Neural cell (in vitro differentiated cells): ENCODE measurements at regions not wholly inside any gene's neighbourhood (a gene's known extent, or its start where the extent isn't known, plus 50 kb on each side); places are given as distances from the start of the nearest gene placed in this dataset.

Experiments used
- H2AFZ ChIP-seq: fragments of 200-600, 300-800 bp; sonication (generic), shearing (Covaris generic); 2 replicates; pipeline ENCODE4 v1.6.0; 2014; ENCODE audit warnings: low read depth, mild to moderate bottlenecking, antibody characterized with exemption, low read length, moderate library complexity
- H3F3A ChIP-seq: fragments of 200-600 bp; shearing (Covaris generic); 2 replicates; pipeline ENCODE4 v1.6.1; 2016; ENCODE audit warnings: mild to moderate bottlenecking, moderate library complexity, mixed read lengths, antibody characterized with exemption, low read length; ENCODE audit not compliant: insufficient read depth, poor library complexity, severe bottlenecking
- H3K27ac ChIP-seq: fragments of 200-600, 300-800 bp; sonication (generic), shearing (Covaris generic); 2 replicates; pipeline ENCODE4 v1.5.1; 2014; ENCODE audit warnings: mild to moderate bottlenecking, low read length, moderate library complexity
- H3K27me3 ChIP-seq: fragments of 300-800, 200-600 bp; sonication (generic), shearing (Covaris generic); 2 replicates; pipeline ENCODE4 v1.6.0; 2014; ENCODE audit warnings: mild to moderate bottlenecking, low read depth, low read length, moderate library complexity; ENCODE audit not compliant: insufficient read depth
- H3K36me3 ChIP-seq: fragments of 300-800, 200-600 bp; sonication (generic), shearing (Covaris generic); 2 replicates; pipeline ENCODE4 v1.5.1; 2014; ENCODE audit warnings: mild to moderate bottlenecking, antibody characterized with exemption, low read length, moderate library complexity; ENCODE audit not compliant: insufficient read depth
- H3K4me2 ChIP-seq: fragments of 300-800, 200-600 bp; sonication (generic), shearing (Covaris generic); 2 replicates; pipeline ENCODE4 v1.6.0; 2014; ENCODE audit warnings: mild to moderate bottlenecking, low read length
- H3K4me3 ChIP-seq: fragments of 300-800, 200-600 bp; sonication (generic), shearing (Covaris generic); 2 replicates; pipeline ENCODE4 v1.5.1; 2014; ENCODE audit warnings: mild to moderate bottlenecking, low read length, moderate library complexity
- H3K79me2 ChIP-seq: fragments of 200-600 bp; shearing (Covaris generic); replicated peaks from 2 replicates; pipeline ENCODE4 v1.6.0; 2014; ENCODE audit warnings: mild to moderate bottlenecking, low read length, moderate library complexity; ENCODE audit not compliant: insufficient read depth
- H3K9ac ChIP-seq: fragments of 300-800, 200-600 bp; sonication (generic), shearing (Covaris generic); 2 replicates; pipeline ENCODE4 v1.6.1; 2016; ENCODE audit warnings: mild to moderate bottlenecking, low read length, mixed read lengths
- H3K9me2 ChIP-seq: fragments of 200-600 bp; shearing (Covaris generic); 2 replicates; pipeline ENCODE4 v1.6.1; 2016; ENCODE audit warnings: mild to moderate bottlenecking, low read length, mixed read lengths; ENCODE audit not compliant: insufficient read depth
- H3K9me3 ChIP-seq: fragments of 200-600, 300-800 bp; sonication (generic), shearing (Covaris generic); 2 replicates; pipeline ENCODE4 v1.6.1; 2016; ENCODE audit warnings: mild to moderate bottlenecking, mixed run types, low read length, moderate library complexity, mixed read lengths
- H4K20me1 ChIP-seq: fragments of 200-600 bp; shearing (Covaris generic); 2 replicates; pipeline ENCODE4 v1.6.1; 2016; ENCODE audit warnings: mild to moderate bottlenecking, mixed run types; ENCODE audit not compliant: insufficient read depth
- EP300 ChIP-seq: fragments of 450-650 bp; conservative IDR thresholded peaks from 2 replicates; pipeline ENCODE4 v1.6.1; 2014; ENCODE audit warnings: antibody characterized with exemption, mild to moderate bottlenecking, moderate library complexity; ENCODE audit not compliant: poor library complexity, severe bottlenecking
- EZH2 ChIP-seq: fragments of 200-600, 300-800 bp; shearing (Covaris generic), sonication (generic); IDR thresholded peaks from 2 replicates; pipeline ENCODE4 v1.6.1; 2014; ENCODE audit warnings: antibody characterized with exemption, low read length, borderline replicate concordance, mild to moderate bottlenecking; ENCODE audit not compliant: insufficient read depth, poor library complexity, severe bottlenecking
- MXI1 ChIP-seq: fragments of 450-650 bp; conservative IDR thresholded peaks from 2 replicates; pipeline ENCODE4 v1.6.1; 2014; ENCODE audit warnings: antibody characterized with exemption, mild to moderate bottlenecking; ENCODE audit not compliant: poor library complexity, severe bottlenecking
- POLR2AphosphoS5 ChIP-seq: IDR thresholded peaks from 2 replicates; pipeline ENCODE4 v1.6.1; 2012
- RAD21 ChIP-seq: fragments of 450-650 bp; conservative IDR thresholded peaks from 2 replicates; pipeline ENCODE4 v1.6.1; 2014; ENCODE audit warnings: antibody characterized with exemption, mild to moderate bottlenecking, moderate library complexity
- SMC3 ChIP-seq: fragments of 450-650 bp; conservative IDR thresholded peaks from 2 replicates; pipeline ENCODE4 v1.6.1; 2014; ENCODE audit warnings: antibody characterized with exemption, mild to moderate bottlenecking, moderate library complexity; ENCODE audit not compliant: poor library complexity
- TAF1 ChIP-seq: IDR thresholded peaks from 2 replicates; pipeline ENCODE4 v1.6.1; 2012; ENCODE audit warnings: low read depth
- TF ChIP-seq, protein P1 (sequence below): fragments of 450-650 bp; IDR thresholded peaks from 2 replicates; pipeline ENCODE4 v1.5.1; 2014; ENCODE audit warnings: antibody characterized with exemption, mild to moderate bottlenecking, moderate library complexity; ENCODE audit not compliant: poor library complexity, severe bottlenecking
- TF ChIP-seq, protein P2 (sequence below): IDR thresholded peaks from 2 replicates; pipeline ENCODE4 v1.6.1; 2012; ENCODE audit warnings: borderline replicate concordance

DNA sequence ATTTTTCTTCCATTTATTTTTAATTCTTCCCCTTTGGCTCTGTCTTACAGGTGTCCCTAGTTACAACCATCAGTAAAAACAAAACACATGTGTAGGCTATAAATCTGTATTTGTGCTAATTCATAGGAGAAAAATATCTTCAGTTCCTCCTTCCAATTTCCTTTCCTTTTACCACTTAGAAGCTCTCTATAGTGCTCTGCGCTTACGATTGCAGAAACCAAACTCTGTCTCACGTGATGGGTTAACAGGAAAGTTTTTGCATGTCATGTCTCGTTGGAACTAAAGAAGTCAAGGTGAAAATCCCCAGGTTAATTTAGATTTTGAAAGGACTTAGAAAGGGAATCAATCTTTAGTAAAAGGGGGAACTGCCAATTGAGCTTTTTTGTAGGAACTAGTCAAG is 1390.5 kb upstream of the ZEB2 start:
- Histone ChIP-seq H3K9ac (no peak overlapping the region), H3K36me3 (no peaks in the 10 kb centered on the region), H3F3A (no peaks in the 10 kb centered on the region), H3K27me3 (no peaks in the 10 kb centered on the region), H3K9me2 (no peaks in the 10 kb centered on the region), H4K20me1 (no peaks in the 10 kb centered on the region), H2AFZ (no peak overlapping the region), H3K4me3 (no peak overlapping the region), H3K4me2 (no peak overlapping the region), H3K9me3 (no peaks in the 10 kb centered on the region), H3K27ac (no peak overlapping the region), H3K79me2 (no peaks in the 10 kb centered on the region)
- TF ChIP-seq SMC3 (no peak), MXI1 (no peak), POLR2AphosphoS5 (no peak), RAD21 (no peak), TAF1 (no peak), EP300 (no peak), EZH2 (no peak)
- TF ChIP-seq, protein P1, sequence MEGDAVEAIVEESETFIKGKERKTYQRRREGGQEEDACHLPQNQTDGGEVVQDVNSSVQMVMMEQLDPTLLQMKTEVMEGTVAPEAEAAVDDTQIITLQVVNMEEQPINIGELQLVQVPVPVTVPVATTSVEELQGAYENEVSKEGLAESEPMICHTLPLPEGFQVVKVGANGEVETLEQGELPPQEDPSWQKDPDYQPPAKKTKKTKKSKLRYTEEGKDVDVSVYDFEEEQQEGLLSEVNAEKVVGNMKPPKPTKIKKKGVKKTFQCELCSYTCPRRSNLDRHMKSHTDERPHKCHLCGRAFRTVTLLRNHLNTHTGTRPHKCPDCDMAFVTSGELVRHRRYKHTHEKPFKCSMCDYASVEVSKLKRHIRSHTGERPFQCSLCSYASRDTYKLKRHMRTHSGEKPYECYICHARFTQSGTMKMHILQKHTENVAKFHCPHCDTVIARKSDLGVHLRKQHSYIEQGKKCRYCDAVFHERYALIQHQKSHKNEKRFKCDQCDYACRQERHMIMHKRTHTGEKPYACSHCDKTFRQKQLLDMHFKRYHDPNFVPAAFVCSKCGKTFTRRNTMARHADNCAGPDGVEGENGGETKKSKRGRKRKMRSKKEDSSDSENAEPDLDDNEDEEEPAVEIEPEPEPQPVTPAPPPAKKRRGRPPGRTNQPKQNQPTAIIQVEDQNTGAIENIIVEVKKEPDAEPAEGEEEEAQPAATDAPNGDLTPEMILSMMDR, result no peak
- TF ChIP-seq, protein P2, sequence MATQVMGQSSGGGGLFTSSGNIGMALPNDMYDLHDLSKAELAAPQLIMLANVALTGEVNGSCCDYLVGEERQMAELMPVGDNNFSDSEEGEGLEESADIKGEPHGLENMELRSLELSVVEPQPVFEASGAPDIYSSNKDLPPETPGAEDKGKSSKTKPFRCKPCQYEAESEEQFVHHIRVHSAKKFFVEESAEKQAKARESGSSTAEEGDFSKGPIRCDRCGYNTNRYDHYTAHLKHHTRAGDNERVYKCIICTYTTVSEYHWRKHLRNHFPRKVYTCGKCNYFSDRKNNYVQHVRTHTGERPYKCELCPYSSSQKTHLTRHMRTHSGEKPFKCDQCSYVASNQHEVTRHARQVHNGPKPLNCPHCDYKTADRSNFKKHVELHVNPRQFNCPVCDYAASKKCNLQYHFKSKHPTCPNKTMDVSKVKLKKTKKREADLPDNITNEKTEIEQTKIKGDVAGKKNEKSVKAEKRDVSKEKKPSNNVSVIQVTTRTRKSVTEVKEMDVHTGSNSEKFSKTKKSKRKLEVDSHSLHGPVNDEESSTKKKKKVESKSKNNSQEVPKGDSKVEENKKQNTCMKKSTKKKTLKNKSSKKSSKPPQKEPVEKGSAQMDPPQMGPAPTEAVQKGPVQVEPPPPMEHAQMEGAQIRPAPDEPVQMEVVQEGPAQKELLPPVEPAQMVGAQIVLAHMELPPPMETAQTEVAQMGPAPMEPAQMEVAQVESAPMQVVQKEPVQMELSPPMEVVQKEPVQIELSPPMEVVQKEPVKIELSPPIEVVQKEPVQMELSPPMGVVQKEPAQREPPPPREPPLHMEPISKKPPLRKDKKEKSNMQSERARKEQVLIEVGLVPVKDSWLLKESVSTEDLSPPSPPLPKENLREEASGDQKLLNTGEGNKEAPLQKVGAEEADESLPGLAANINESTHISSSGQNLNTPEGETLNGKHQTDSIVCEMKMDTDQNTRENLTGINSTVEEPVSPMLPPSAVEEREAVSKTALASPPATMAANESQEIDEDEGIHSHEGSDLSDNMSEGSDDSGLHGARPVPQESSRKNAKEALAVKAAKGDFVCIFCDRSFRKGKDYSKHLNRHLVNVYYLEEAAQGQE, result no peak

DNA sequence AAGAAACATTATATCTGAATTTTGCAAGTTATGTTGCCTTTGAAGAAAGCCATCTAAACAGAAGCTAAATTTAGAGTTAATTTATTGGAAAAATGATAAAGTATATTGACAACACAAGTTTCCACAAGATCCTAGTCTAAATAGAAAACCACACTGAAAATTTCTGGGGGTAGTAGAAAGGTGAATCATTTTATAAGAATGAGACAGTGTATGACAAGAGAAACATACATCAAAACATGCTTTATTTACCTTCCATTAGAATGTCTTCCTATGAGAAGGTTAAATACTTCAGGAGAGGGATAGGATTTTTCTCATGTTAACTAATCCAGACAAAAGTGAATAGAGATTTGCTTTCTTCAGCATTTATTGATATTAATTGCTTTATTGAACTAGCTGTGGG is 1389.8 kb upstream of the ZEB2 start:
- Histone ChIP-seq H3K9me3 (no peaks in the 10 kb centered on the region), H2AFZ (no peak overlapping the region), H3K9me2 (no peaks in the 10 kb centered on the region), H3K27ac (no peak overlapping the region), H3F3A (no peaks in the 10 kb centered on the region), H4K20me1 (no peaks in the 10 kb centered on the region), H3K4me2 (no peak overlapping the region), H3K36me3 (no peaks in the 10 kb centered on the region), H3K9ac (no peak overlapping the region), H3K27me3 (no peaks in the 10 kb centered on the region), H3K79me2 (no peaks in the 10 kb centered on the region), H3K4me3 (no peak overlapping the region)
- no peak for TF ChIP-seq SMC3
- no peak for TF ChIP-seq POLR2AphosphoS5
- TF ChIP-seq, protein P2, result no peak
- no peak for TF ChIP-seq TAF1
- TF ChIP-seq, protein P1, result no peak
- TF ChIP-seq EP300, result no peak
- no peak for TF ChIP-seq RAD21
- no peak for TF ChIP-seq EZH2
- TF ChIP-seq MXI1, result no peak
